Thyroid gland (tissue), 4 donors: ENCODE measurements at regions not wholly inside any gene's neighbourhood (a gene's known extent, or its start where the extent isn't known, plus 50 kb on each side); places are given as distances from the start of the nearest gene placed in this dataset.

Experiments
- POLR2A ChIP-seq, 2 donors: fragments of 450-650 bp; IDR thresholded peaks; one replicate each; pipeline ENCODE4 v1.6.1; 2017; ENCODE audit warnings: antibody characterized with exemption in 2 of 2, mild to moderate bottlenecking in 2 of 2, moderate library complexity in 1 of 2
- TF ChIP-seq, protein P1 (sequence below), 6 experiments: fragments of 200-600 bp in 3 of 6; fragments of 450-650 bp in 3 of 6; sonication (generic) in 3 of 6; IDR thresholded peaks; one replicate each; pipeline ENCODE4 v1.5.1; 2016 to 2019; ENCODE audit warnings: antibody characterized with exemption in 6 of 6, mild to moderate bottlenecking in 2 of 6, inconsistent platforms in 1 of 6, moderate library complexity in 1 of 6

- TF ChIP-seq, protein P1, sequence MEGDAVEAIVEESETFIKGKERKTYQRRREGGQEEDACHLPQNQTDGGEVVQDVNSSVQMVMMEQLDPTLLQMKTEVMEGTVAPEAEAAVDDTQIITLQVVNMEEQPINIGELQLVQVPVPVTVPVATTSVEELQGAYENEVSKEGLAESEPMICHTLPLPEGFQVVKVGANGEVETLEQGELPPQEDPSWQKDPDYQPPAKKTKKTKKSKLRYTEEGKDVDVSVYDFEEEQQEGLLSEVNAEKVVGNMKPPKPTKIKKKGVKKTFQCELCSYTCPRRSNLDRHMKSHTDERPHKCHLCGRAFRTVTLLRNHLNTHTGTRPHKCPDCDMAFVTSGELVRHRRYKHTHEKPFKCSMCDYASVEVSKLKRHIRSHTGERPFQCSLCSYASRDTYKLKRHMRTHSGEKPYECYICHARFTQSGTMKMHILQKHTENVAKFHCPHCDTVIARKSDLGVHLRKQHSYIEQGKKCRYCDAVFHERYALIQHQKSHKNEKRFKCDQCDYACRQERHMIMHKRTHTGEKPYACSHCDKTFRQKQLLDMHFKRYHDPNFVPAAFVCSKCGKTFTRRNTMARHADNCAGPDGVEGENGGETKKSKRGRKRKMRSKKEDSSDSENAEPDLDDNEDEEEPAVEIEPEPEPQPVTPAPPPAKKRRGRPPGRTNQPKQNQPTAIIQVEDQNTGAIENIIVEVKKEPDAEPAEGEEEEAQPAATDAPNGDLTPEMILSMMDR (IDR thresholded peaks at IDR 0.05) = no peak
- TF ChIP-seq POLR2A (IDR thresholded peaks at IDR 0.05) = no peak
Measured at GRCh38 chr1:56356376-56356990, 222.9 kb downstream of the PLPP3 start.
